ENCODE measurements at regions not wholly inside any gene's neighbourhood (a gene's known extent, or its start where the extent isn't known, plus 50 kb on each side); places are given as distances from the start of the nearest gene placed in this dataset.

- no peak for TF ChIP-seq FOXA1 (IDR thresholded peaks at IDR 0.05)
- TF ChIP-seq HDGF (IDR thresholded peaks at IDR 0.05; ENCODE audit: borderline replicate concordance) = no peak
- no peak for TF ChIP-seq BHLHE40 (IDR thresholded peaks at IDR 0.05; ENCODE audit: borderline replicate concordance)
Observed at GRCh38 chr16:6929868-6930267, 402.8 kb upstream of the RBFOX1 start.
